ENCODE measurements at regions not wholly inside any gene's neighbourhood (a gene's known extent, or its start where the extent isn't known, plus 50 kb on each side); places are given as distances from the start of the nearest gene placed in this dataset.

DNA sequence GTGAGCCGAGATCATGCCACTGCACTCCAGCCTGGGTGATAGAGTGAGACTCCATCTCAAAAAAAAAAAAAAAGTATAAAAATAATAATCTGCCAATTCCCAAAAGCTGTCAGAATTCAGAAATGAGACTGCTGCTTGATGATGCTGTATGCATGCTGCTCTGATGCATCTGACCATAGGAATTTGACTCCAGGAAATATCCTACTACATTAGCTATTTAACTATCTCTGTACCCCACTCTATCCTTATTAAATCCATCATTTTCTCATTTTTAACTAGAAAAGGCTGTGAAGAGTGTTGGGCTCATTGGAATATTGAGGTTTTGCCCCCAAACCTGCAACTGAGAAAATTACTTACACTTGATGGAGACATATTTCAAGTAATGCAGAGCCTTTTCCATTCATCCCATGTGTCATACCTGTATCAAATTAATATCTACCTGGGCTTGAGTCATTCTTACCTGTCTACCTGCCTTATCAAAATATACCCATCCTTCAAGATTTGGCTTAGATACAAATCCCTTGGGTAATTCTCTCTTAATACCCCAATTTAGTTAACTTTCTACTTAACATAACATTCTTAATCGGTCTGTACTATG lies 135.2 kb upstream of the PREP start:
- no peak for TF ChIP-seq EZH2 (IDR thresholded peaks at IDR 0.05)
- TF ChIP-seq, protein P1, sequence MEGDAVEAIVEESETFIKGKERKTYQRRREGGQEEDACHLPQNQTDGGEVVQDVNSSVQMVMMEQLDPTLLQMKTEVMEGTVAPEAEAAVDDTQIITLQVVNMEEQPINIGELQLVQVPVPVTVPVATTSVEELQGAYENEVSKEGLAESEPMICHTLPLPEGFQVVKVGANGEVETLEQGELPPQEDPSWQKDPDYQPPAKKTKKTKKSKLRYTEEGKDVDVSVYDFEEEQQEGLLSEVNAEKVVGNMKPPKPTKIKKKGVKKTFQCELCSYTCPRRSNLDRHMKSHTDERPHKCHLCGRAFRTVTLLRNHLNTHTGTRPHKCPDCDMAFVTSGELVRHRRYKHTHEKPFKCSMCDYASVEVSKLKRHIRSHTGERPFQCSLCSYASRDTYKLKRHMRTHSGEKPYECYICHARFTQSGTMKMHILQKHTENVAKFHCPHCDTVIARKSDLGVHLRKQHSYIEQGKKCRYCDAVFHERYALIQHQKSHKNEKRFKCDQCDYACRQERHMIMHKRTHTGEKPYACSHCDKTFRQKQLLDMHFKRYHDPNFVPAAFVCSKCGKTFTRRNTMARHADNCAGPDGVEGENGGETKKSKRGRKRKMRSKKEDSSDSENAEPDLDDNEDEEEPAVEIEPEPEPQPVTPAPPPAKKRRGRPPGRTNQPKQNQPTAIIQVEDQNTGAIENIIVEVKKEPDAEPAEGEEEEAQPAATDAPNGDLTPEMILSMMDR (IDR thresholded peaks at IDR 0.05), result no peak

Measured in neural progenitor cell (in vitro differentiated cells).